SKM-1 treated with dmso at 0.1 percent for 144 hours (cell line): ENCODE measurements at regions not wholly inside any gene's neighbourhood (a gene's known extent, or its start where the extent isn't known, plus 50 kb on each side); places are given as distances from the start of the nearest gene placed in this dataset.
"Not testable (repeated sequence)": the region's sequence is repeated elsewhere in the genome, so short reads cannot be mapped to it uniquely, and the experiment has no call there.

Source experiments
- DNase-seq: peaks from one replicate; lab custom pipeline; 2025; ENCODE audit not compliant: unreplicated experiment; lab: John Stamatoyannopoulos, UW

GRCh38 chr12:19763488-19763887 is 324.2 kb downstream of the AEBP2 start:
- no peak for DNase-seq

GRCh38 chr12:19764408-19764807 is 325.1 kb downstream of the AEBP2 start:
- DNase-seq, result no peak

GRCh38 chr12:19771858-19772257 is 332.6 kb downstream of the AEBP2 start:
- no peak for DNase-seq

GRCh38 chr12:19772776-19773175 is 333.5 kb downstream of the AEBP2 start:
- no peak for DNase-seq

- DNase-seq, result no peak
Measured at GRCh38 chr12:19775241-19775640, 335.9 kb downstream of the AEBP2 start.

GRCh38 chr12:19775976-19776375 is 336.7 kb downstream of the AEBP2 start:
- DNase-seq, result not testable (repeated sequence)

GRCh38 chr12:19778172-19778571 is 338.9 kb downstream of the AEBP2 start:
- DNase-seq, result no peak

- DNase-seq, result no peak
Measured at GRCh38 chr12:19778797-19779196, 339.5 kb downstream of the AEBP2 start.

GRCh38 chr12:19779395-19780056 is 340.2 kb downstream of the AEBP2 start:
- no peak for DNase-seq

- DNase-seq, result no peak
Measured at GRCh38 chr12:19780460-19780859, 341.2 kb downstream of the AEBP2 start.

GRCh38 chr12:19783547-19784444 is 344.5 kb downstream of the AEBP2 start:
- no peak for DNase-seq

GRCh38 chr12:19792028-19792427 is 352.7 kb downstream of the AEBP2 start:
- no peak for DNase-seq

GRCh38 chr12:19794116-19794515 is 354.8 kb downstream of the AEBP2 start:
- DNase-seq, result no peak

GRCh38 chr12:19799216-19799615 is 359.9 kb downstream of the AEBP2 start:
- no peak for DNase-seq

GRCh38 chr12:19799895-19800602 is 360.8 kb downstream of the AEBP2 start:
- no peak for DNase-seq

GRCh38 chr12:19800884-19801283 is 361.6 kb downstream of the AEBP2 start:
- no peak for DNase-seq

GRCh38 chr12:19801941-19802340 is 362.6 kb downstream of the AEBP2 start:
- no peak for DNase-seq

- DNase-seq, result no peak
Measured at GRCh38 chr12:19802915-19803314, 363.6 kb downstream of the AEBP2 start.

- no peak for DNase-seq
Measured at GRCh38 chr12:19804737-19805136, 365.4 kb downstream of the AEBP2 start.

GRCh38 chr12:19808371-19808770 is 369.1 kb downstream of the AEBP2 start:
- DNase-seq, result no peak

GRCh38 chr12:19810213-19810612 is 370.9 kb downstream of the AEBP2 start:
- no peak for DNase-seq

GRCh38 chr12:19811922-19812321 is 372.6 kb downstream of the AEBP2 start:
- no peak for DNase-seq
